ENCODE measurements at regions not wholly inside any gene's neighbourhood (a gene's known extent, or its start where the extent isn't known, plus 50 kb on each side); places are given as distances from the start of the nearest gene placed in this dataset.
"Not testable (repeated sequence)": the region's sequence is repeated elsewhere in the genome, so short reads cannot be mapped to it uniquely, and the experiment has no call there.

- Mint-ChIP-seq H3K27me3 (ENCODE audit: low read depth) (no peaks in the 10 kb centered on the region), H3K4me1 (ENCODE audit: low read depth) (no peaks in the 10 kb centered on the region), H3K27ac (no peak overlapping the region), H3K9me3 (peaks cover under 1% of the 10 kb centered on the region), H3K4me3 (ENCODE audit: low read depth) (no peak overlapping the region), H3K36me3 (ENCODE audit: low read depth) (no peaks in the 10 kb centered on the region)
- intact Hi-C loops (cut with micrococcal nuclease): no loop called here
- DNase-seq (ENCODE audit: low spot score): no peak
Measured at GRCh38 chr2:6111781-6112261, 419.6 kb downstream of the SOX11 start.

GRCh38 chr2:6113786-6114185 is 421.6 kb downstream of the SOX11 start:
- no peak for DNase-seq (ENCODE audit: low spot score)
- peaks cover 4% of the 10 kb centered on the region for H3K9me3 Mint-ChIP-seq
- H3K36me3 Mint-ChIP-seq (ENCODE audit: low read depth): no peaks in the 10 kb centered on the region
- H3K4me3 Mint-ChIP-seq (ENCODE audit: low read depth): no peak overlapping the region
- H3K4me1 Mint-ChIP-seq (ENCODE audit: low read depth): no peaks in the 10 kb centered on the region
- no peak overlapping the region for H3K27ac Mint-ChIP-seq
- intact Hi-C loops (cut with micrococcal nuclease): no loop called here
- H3K27me3 Mint-ChIP-seq (ENCODE audit: low read depth): no peaks in the 10 kb centered on the region

- H3K4me3 Mint-ChIP-seq (ENCODE audit: low read depth): no peak overlapping the region
- no peak overlapping the region for H3K27ac Mint-ChIP-seq
- DNase-seq (ENCODE audit: low spot score): no peak
- H3K9me3 Mint-ChIP-seq: no peaks in the 10 kb centered on the region
- no peaks in the 10 kb centered on the region for H3K36me3 Mint-ChIP-seq (ENCODE audit: low read depth)
- no peaks in the 10 kb centered on the region for H3K4me1 Mint-ChIP-seq (ENCODE audit: low read depth)
- intact Hi-C loops (cut with micrococcal nuclease): no loop called here
- H3K27me3 Mint-ChIP-seq (ENCODE audit: low read depth): no peaks in the 10 kb centered on the region
Measured at GRCh38 chr2:6127718-6128117, 435.5 kb downstream of the SOX11 start.

GRCh38 chr2:6139142-6139541 is 447.0 kb downstream of the SOX11 start:
- Mint-ChIP-seq H3K36me3 (ENCODE audit: low read depth) (no peaks in the 10 kb centered on the region), H3K27me3 (ENCODE audit: low read depth) (no peaks in the 10 kb centered on the region), H3K4me1 (ENCODE audit: low read depth) (no peaks in the 10 kb centered on the region), H3K27ac (no peak overlapping the region), H3K4me3 (ENCODE audit: low read depth) (no peak overlapping the region), H3K9me3 (no peaks in the 10 kb centered on the region)
- intact Hi-C loops (cut with micrococcal nuclease): no loop called here
- no peak for DNase-seq (ENCODE audit: low spot score)

GRCh38 chr2:6139916-6140315 is 447.7 kb downstream of the SOX11 start:
- Mint-ChIP-seq H3K27me3 (ENCODE audit: low read depth) (no peaks in the 10 kb centered on the region), H3K36me3 (ENCODE audit: low read depth) (no peaks in the 10 kb centered on the region), H3K4me1 (ENCODE audit: low read depth) (no peaks in the 10 kb centered on the region)

GRCh38 chr2:6140509-6140908 is 448.3 kb downstream of the SOX11 start:
- Mint-ChIP-seq H3K9me3 (peaks cover 6% of the 10 kb centered on the region), H3K27ac (no peak overlapping the region), H3K4me1 (ENCODE audit: low read depth) (no peaks in the 10 kb centered on the region), H3K4me3 (ENCODE audit: low read depth) (no peak overlapping the region), H3K36me3 (ENCODE audit: low read depth) (no peaks in the 10 kb centered on the region), H3K27me3 (ENCODE audit: low read depth) (no peaks in the 10 kb centered on the region)
- no peak for DNase-seq (ENCODE audit: low spot score)
- intact Hi-C loops (cut with micrococcal nuclease): no loop called here

More at GRCh38 chr2:6139916-6140315, 447.7 kb downstream of the SOX11 start:
- intact Hi-C loops (cut with micrococcal nuclease): no loop called here
- Mint-ChIP-seq H3K9me3 (peaks cover 2% of the 10 kb centered on the region), H3K4me3 (ENCODE audit: low read depth) (no peak overlapping the region), H3K27ac (no peak overlapping the region)
- no peak for DNase-seq (ENCODE audit: low spot score)

GRCh38 chr2:6143812-6144211 is 451.6 kb downstream of the SOX11 start:
- intact Hi-C loops (cut with micrococcal nuclease): no loop called here
- no peak overlapping the region for H3K27ac Mint-ChIP-seq
- DNase-seq (ENCODE audit: low spot score): no peak

GRCh38 chr2:6147215-6147614 is 455.0 kb downstream of the SOX11 start:
- DNase-seq (ENCODE audit: low spot score); H3K4me3 Mint-ChIP-seq (ENCODE audit: low read depth); H3K4me1 Mint-ChIP-seq (ENCODE audit: low read depth); H3K27ac Mint-ChIP-seq; H3K27me3 Mint-ChIP-seq (ENCODE audit: low read depth); H3K36me3 Mint-ChIP-seq (ENCODE audit: low read depth); intact Hi-C loops (cut with micrococcal nuclease); H3K9me3 Mint-ChIP-seq: not testable (repeated sequence)

More at GRCh38 chr2:6143812-6144211, 451.6 kb downstream of the SOX11 start:
- no peaks in the 10 kb centered on the region for H3K4me1 Mint-ChIP-seq (ENCODE audit: low read depth)
- no peaks in the 10 kb centered on the region for H3K27me3 Mint-ChIP-seq (ENCODE audit: low read depth)
- peaks cover 6% of the 10 kb centered on the region for H3K9me3 Mint-ChIP-seq
- no peaks in the 10 kb centered on the region for H3K36me3 Mint-ChIP-seq (ENCODE audit: low read depth)
- no peak overlapping the region for H3K4me3 Mint-ChIP-seq (ENCODE audit: low read depth)

- intact Hi-C loops (cut with micrococcal nuclease): no loop called here
- H3K27ac Mint-ChIP-seq: no peak overlapping the region
- no peak overlapping the region for H3K4me3 Mint-ChIP-seq (ENCODE audit: low read depth)
- H3K27me3 Mint-ChIP-seq (ENCODE audit: low read depth): no peaks in the 10 kb centered on the region
- no peaks in the 10 kb centered on the region for H3K36me3 Mint-ChIP-seq (ENCODE audit: low read depth)
- no peak for DNase-seq (ENCODE audit: low spot score)
- no peaks in the 10 kb centered on the region for H3K4me1 Mint-ChIP-seq (ENCODE audit: low read depth)
- H3K9me3 Mint-ChIP-seq: peaks cover 6% of the 10 kb centered on the region
Measured at GRCh38 chr2:6148882-6149281, 456.7 kb downstream of the SOX11 start.

- Mint-ChIP-seq H3K36me3 (ENCODE audit: low read depth) (no peaks in the 10 kb centered on the region), H3K4me3 (ENCODE audit: low read depth) (no peak overlapping the region), H3K27ac (no peak overlapping the region), H3K27me3 (ENCODE audit: low read depth) (no peaks in the 10 kb centered on the region), H3K9me3 (peaks cover 5% of the 10 kb centered on the region), H3K4me1 (ENCODE audit: low read depth) (no peaks in the 10 kb centered on the region)
- no peak for DNase-seq (ENCODE audit: low spot score)
- intact Hi-C loops (cut with micrococcal nuclease): no loop called here
Measured at GRCh38 chr2:6159606-6160005, 467.4 kb downstream of the SOX11 start.

- no peaks in the 10 kb centered on the region for H3K4me1 Mint-ChIP-seq (ENCODE audit: low read depth)
- H3K27me3 Mint-ChIP-seq (ENCODE audit: low read depth): no peaks in the 10 kb centered on the region
- no peaks in the 10 kb centered on the region for H3K9me3 Mint-ChIP-seq
- intact Hi-C loops (cut with micrococcal nuclease): no loop called here
- DNase-seq (ENCODE audit: low spot score): no peak
- H3K27ac Mint-ChIP-seq: no peak overlapping the region
- H3K36me3 Mint-ChIP-seq (ENCODE audit: low read depth): no peaks in the 10 kb centered on the region
- H3K4me3 Mint-ChIP-seq (ENCODE audit: low read depth): no peak overlapping the region
Measured at GRCh38 chr2:6163932-6164331, 471.7 kb downstream of the SOX11 start.

- Mint-ChIP-seq H3K36me3 (ENCODE audit: low read depth) (no peaks in the 10 kb centered on the region), H3K27ac (no peak overlapping the region), H3K4me3 (ENCODE audit: low read depth) (no peak overlapping the region), H3K9me3 (no peaks in the 10 kb centered on the region), H3K27me3 (ENCODE audit: low read depth) (no peaks in the 10 kb centered on the region), H3K4me1 (ENCODE audit: low read depth) (no peaks in the 10 kb centered on the region)
- DNase-seq (ENCODE audit: low spot score): no peak
- intact Hi-C loops (cut with micrococcal nuclease): no loop called here
Measured at GRCh38 chr2:6164986-6165747, 473.0 kb downstream of the SOX11 start.

GRCh38 chr2:6167592-6168138 is 475.5 kb downstream of the SOX11 start:
- H3K9me3 Mint-ChIP-seq: no peaks in the 10 kb centered on the region
- no peak overlapping the region for H3K4me3 Mint-ChIP-seq (ENCODE audit: low read depth)
- no peaks in the 10 kb centered on the region for H3K36me3 Mint-ChIP-seq (ENCODE audit: low read depth)
- DNase-seq (ENCODE audit: low spot score): no peak
- intact Hi-C loops (cut with micrococcal nuclease): no loop called here
- no peak overlapping the region for H3K27ac Mint-ChIP-seq
- H3K27me3 Mint-ChIP-seq (ENCODE audit: low read depth): no peaks in the 10 kb centered on the region
- H3K4me1 Mint-ChIP-seq (ENCODE audit: low read depth): no peaks in the 10 kb centered on the region
